ENCODE measurements at regions not wholly inside any gene's neighbourhood (a gene's known extent, or its start where the extent isn't known, plus 50 kb on each side); places are given as distances from the start of the nearest gene placed in this dataset.
A peak's percentile ranks its signal among the peaks of the same experiment; 100 is the strongest.

DNA sequence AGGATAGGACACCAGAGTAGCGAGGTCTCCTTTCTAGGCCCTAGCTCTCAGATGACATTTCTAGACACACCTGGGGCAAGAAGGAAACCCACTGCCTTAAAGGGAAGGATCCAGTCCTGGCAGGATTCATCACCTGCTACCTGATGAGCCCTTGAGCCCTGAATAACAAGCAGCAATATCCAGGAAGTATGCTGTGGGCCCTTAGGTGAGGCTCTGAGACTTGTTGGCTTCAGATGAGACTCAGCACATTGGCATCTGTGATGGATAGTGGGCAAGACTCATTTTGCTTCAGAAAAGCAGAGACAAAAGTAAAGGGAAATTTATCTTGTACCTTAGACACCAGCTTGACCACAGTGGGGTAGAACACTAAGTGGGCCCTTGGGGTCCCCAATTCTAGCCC is 238.4 kb upstream of the MEOX2 start:
- Histone ChIP-seq H4K5ac (ENCODE audit: low read depth, low read length) (no peak overlapping the region), H3K56ac (ENCODE audit: extremely low read depth, insufficient read depth, low read length) (no peak overlapping the region), H3K18ac (ENCODE audit: low read depth, low read length) (no peak overlapping the region), H3K27ac (ENCODE audit: insufficient read depth, low read length) (no peak overlapping the region), H3K4me1 (ENCODE audit: control insufficient read depth, insufficient read depth, low read length) (peaks cover 3% of the 10 kb centered on the region; the same call in 1 of the 2 replicates), H3K9me1 (ENCODE audit: insufficient read depth, low read length) (no peaks in the 10 kb centered on the region), H3K9ac (ENCODE audit: low read depth, low read length) (no peak overlapping the region), H3K4me2 (ENCODE audit: low read depth, low read length) (no peak overlapping the region), H3K27me3 (ENCODE audit: control insufficient read depth, insufficient read depth, low read length) (no peaks in the 10 kb centered on the region), H2BK5ac (ENCODE audit: low read depth, low read length, poor library complexity, severe bottlenecking) (no peak overlapping the region), H2AK5ac (ENCODE audit: low read depth, low read length) (peak overlapping the region; percentile 9; the same call in 1 of the 2 replicates), H2AFZ (replicated peaks; ENCODE audit: low read length, poor library complexity) (no peak overlapping the region), H3K4ac (ENCODE audit: low read depth, low read length) (no peak overlapping the region), H2AK9ac (replicated peaks; ENCODE audit: low read depth, low read length, poor library complexity) (no peak overlapping the region), H3K23ac (ENCODE audit: low read depth, low read length) (no peak overlapping the region), H4K8ac (ENCODE audit: low read depth in 2 of 2, low read length in 2 of 2) (no peak overlapping the region), H3K14ac (replicated peaks; ENCODE audit: low read depth, low read length) (0 out of 2 replicates have a peak overlapping the region, but pooled peaks have one; percentile 15), H2BK15ac (ENCODE audit: low read depth, low read length) (no peak overlapping the region), H4K20me1 (ENCODE audit: insufficient read depth, low read length) (no peaks in the 10 kb centered on the region), H3K79me1 (ENCODE audit: low read depth in 1 of 2, low read length in 2 of 2) (no peaks in the 10 kb centered on the region), H2BK120ac (ENCODE audit: low read depth, low read length) (0 out of 2 replicates have a peak overlapping the region, but pooled peaks have one; percentile 12), H4K91ac (ENCODE audit: insufficient read depth, low read depth, low read length) (no peak overlapping the region), H2BK20ac (ENCODE audit: low read depth, low read length) (no peak overlapping the region), H3K9me3 (ENCODE audit: control insufficient read depth, insufficient read depth, low read length) (no peaks in the 10 kb centered on the region), H3K36me3 (ENCODE audit: control insufficient read depth, insufficient read depth, low read length) (no peaks in the 10 kb centered on the region), H3K4me3 (ENCODE audit: insufficient read depth, low read depth, low read length) (no peak overlapping the region)
- TF ChIP-seq, protein P1, sequence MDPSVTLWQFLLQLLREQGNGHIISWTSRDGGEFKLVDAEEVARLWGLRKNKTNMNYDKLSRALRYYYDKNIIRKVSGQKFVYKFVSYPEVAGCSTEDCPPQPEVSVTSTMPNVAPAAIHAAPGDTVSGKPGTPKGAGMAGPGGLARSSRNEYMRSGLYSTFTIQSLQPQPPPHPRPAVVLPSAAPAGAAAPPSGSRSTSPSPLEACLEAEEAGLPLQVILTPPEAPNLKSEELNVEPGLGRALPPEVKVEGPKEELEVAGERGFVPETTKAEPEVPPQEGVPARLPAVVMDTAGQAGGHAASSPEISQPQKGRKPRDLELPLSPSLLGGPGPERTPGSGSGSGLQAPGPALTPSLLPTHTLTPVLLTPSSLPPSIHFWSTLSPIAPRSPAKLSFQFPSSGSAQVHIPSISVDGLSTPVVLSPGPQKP (IDR thresholded peaks at IDR 0.05; ENCODE audit: borderline replicate concordance, low read depth, low read length) = no peak
- TF ChIP-seq RFX5 (IDR thresholded peaks at IDR 0.05; ENCODE audit: low read depth, low read length) (no peak), BHLHE40 (IDR thresholded peaks at IDR 0.05; ENCODE audit: low read depth, low read length) (no peak), CEBPB (IDR thresholded peaks at IDR 0.05; ENCODE audit: low read depth, low read length) (no peak), NFE2L2 (IDR thresholded peaks at IDR 0.05; ENCODE audit: low read depth, low read length) (no peak), SMC3 (IDR thresholded peaks at IDR 0.05; ENCODE audit: low read depth, low read length) (no peak), POLR2A (IDR thresholded peaks at IDR 0.05; ENCODE audit: low read depth, low read length) (no peak), RAD21 (IDR thresholded peaks at IDR 0.05; ENCODE audit: low read length) (no peak), RCOR1 (IDR thresholded peaks at IDR 0.05; ENCODE audit: insufficient replicate concordance, low read length) (no peak), MAZ (IDR thresholded peaks at IDR 0.05; ENCODE audit: borderline replicate concordance, low read depth, low read length) (no peak), MXI1 (IDR thresholded peaks at IDR 0.05; ENCODE audit: borderline replicate concordance, low read depth, low read length) (no peak), MAFK (IDR thresholded peaks at IDR 0.05; ENCODE audit: low read depth, low read length) (no peak), CHD1 (IDR thresholded peaks at IDR 0.05; ENCODE audit: low read depth, low read length) (no peak), FOS (IDR thresholded peaks at IDR 0.05; ENCODE audit: low read depth, low read length) (no peak)
- TF ChIP-seq, protein P2, sequence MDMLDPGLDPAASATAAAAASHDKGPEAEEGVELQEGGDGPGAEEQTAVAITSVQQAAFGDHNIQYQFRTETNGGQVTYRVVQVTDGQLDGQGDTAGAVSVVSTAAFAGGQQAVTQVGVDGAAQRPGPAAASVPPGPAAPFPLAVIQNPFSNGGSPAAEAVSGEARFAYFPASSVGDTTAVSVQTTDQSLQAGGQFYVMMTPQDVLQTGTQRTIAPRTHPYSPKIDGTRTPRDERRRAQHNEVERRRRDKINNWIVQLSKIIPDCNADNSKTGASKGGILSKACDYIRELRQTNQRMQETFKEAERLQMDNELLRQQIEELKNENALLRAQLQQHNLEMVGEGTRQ (IDR thresholded peaks at IDR 0.05; ENCODE audit: low read depth, low read length) = no peak
- TF ChIP-seq, protein P3, sequence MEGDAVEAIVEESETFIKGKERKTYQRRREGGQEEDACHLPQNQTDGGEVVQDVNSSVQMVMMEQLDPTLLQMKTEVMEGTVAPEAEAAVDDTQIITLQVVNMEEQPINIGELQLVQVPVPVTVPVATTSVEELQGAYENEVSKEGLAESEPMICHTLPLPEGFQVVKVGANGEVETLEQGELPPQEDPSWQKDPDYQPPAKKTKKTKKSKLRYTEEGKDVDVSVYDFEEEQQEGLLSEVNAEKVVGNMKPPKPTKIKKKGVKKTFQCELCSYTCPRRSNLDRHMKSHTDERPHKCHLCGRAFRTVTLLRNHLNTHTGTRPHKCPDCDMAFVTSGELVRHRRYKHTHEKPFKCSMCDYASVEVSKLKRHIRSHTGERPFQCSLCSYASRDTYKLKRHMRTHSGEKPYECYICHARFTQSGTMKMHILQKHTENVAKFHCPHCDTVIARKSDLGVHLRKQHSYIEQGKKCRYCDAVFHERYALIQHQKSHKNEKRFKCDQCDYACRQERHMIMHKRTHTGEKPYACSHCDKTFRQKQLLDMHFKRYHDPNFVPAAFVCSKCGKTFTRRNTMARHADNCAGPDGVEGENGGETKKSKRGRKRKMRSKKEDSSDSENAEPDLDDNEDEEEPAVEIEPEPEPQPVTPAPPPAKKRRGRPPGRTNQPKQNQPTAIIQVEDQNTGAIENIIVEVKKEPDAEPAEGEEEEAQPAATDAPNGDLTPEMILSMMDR (conservative IDR thresholded peaks at IDR 0.05; ENCODE audit: low read depth, low read length) = no peak
- ATAC-seq (ENCODE audit: low read depth) = no peak
- ChIA-PET POLR2A (ENCODE audit: unreplicated experiment) (no interaction called here), CTCF (no interaction called here)
- in situ Hi-C loops (cut with MboI; ENCODE audit: low sequenced_read_pairs) (no loop called here), intact Hi-C loops (cut with micrococcal nuclease) (no loop called here), dilution Hi-C loops (cut with HindIII; ENCODE audit: low sequenced_read_pairs, unreplicated experiment) (no loop called here)
- no peak for DNase-seq
- 80% methylated on average over 1 of the region's 1 CpG; no CpG with 5 or more reads in 1 of the 2 experiments for WGBS, 2 experiments (ENCODE audit: extremely low coverage in 2 of 2, insufficient read length in 1 of 2)
- BruUV-seq (replicated peaks) = no TSS peak
